HG02870 (cell line): ENCODE measurements at regions not wholly inside any gene's neighbourhood (a gene's known extent, or its start where the extent isn't known, plus 50 kb on each side); places are given as distances from the start of the nearest gene placed in this dataset.
"Not testable (repeated sequence)": the region's sequence is repeated elsewhere in the genome, so short reads cannot be mapped to it uniquely, and the experiment has no call there.

ENCODE experiments used
- ATAC-seq: cut with Tn5 transposase; IDR thresholded peaks from one replicate; pipeline ENCODE4 v1.9.1; 2021; ENCODE audit warnings: mild to moderate bottlenecking, moderate library complexity; ENCODE audit not compliant: unreplicated experiment

- ATAC-seq: no peak
Observed at GRCh38 chr6:8361259-8361658, 74.1 kb downstream of the SLC35B3 start.

- ATAC-seq: no peak
Observed at GRCh38 chr6:8352966-8353340, 82.4 kb downstream of the SLC35B3 start.

DNA sequence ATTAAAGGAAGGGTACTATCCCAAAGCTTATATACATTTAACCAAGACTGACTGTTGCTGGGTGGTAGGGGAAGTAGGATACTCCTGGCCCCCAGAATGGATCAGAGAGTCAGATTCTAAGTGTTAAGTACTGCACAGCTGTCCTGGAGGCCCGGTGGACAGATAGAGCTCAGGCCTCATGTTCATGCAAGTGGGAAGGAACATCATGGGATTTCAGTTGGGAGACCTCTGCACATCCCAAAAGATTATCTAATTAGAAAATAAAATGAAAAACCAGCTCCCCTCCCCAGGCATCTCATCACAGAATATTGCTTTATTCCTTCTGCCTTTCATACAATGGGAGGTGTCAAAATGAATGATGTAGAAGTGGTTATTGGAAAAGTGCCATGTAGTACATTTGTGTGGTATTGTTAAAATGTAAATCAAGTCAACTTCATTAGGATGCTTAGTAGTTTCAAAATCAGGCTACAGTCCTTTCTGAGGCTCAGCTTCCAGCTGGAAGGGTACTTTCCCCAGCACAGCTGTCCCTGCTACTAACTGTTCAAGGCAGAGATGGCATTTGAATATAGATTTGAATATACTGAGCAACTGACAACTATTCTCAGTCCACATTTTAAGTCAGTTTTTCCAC, 82.9 kb downstream of the SLC35B3 start:
- ATAC-seq: no peak

GRCh38 chr6:8343600-8343999, 91.7 kb downstream of the SLC35B3 start:
- no peak for ATAC-seq

DNA sequence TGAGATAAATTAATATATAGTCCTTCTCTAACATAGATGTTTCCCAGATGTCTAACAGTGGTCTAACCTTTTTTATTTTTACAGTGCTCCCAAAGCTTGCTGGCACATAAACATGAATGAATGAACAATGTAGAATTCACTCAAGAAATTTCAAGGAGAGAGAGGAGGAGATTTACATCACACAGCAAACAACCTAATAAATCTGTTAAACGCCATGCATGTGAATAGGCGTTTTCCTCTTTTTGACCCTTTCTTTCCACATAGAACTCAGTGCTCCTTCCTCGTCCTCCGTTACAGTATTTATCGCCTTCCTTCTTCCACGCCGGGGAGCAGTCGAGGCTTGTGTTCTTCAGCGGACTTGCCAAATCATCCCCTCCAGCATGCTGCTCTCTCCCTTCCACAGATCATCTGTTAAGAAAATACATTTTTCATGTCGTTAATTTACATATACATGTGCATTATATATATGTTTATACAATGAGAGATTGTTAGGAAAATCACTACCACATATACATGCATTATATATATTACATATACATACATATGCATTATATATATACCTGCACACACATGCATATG, 93.0 kb downstream of the SLC35B3 start:
- no peak for ATAC-seq

GRCh38 chr6:8337147-8337546, 98.2 kb downstream of the SLC35B3 start:
- no peak for ATAC-seq

- no peak for ATAC-seq
Observed at GRCh38 chr6:8336406-8337057, 98.8 kb downstream of the SLC35B3 start.

- ATAC-seq: no peak
Observed at GRCh38 chr6:8335896-8336295, 99.4 kb downstream of the SLC35B3 start.

GRCh38 chr6:8335381-8335780, 100.0 kb downstream of the SLC35B3 start:
- no peak for ATAC-seq

DNA sequence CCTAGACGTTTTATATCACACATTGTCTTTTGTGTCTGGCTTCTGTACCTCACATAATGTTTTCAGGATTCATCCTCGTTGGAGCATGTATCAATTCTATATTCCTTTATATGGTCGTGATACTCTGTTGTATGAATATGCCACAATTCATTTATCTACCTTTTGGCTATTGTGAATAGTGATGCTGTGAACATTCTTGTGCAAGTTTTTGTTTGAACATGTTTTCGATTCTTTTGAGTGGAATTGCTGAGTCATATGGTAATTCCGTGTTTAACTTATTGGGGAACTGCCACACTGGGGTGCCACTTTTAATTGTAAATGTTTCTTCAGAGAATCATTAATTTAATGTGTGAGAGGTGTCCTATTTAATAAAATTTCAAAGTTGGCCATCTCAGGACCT, 101.2 kb downstream of the SLC35B3 start:
- ATAC-seq: no peak

DNA sequence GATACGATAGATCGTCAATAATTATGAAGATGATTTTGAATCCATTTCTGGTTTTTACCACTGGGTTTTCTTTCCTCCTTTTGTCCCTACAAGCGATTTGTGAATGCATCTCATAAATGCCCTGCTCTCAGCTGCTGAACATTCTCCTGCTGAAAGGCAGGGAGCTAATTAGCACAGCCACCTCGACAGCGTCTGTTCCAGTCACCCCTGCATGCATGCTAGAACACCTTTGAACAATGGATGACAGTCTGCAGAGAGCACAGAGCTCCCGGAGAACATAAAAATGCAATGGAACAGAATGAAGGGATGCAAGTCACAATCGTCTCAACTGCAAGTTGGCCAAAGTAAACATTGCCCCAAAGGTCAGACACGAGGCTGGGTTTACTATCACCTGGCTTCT, 105.8 kb downstream of the SLC35B3 start:
- ATAC-seq: no peak

GRCh38 chr6:8325743-8326142, 109.6 kb downstream of the SLC35B3 start:
- no peak for ATAC-seq

DNA sequence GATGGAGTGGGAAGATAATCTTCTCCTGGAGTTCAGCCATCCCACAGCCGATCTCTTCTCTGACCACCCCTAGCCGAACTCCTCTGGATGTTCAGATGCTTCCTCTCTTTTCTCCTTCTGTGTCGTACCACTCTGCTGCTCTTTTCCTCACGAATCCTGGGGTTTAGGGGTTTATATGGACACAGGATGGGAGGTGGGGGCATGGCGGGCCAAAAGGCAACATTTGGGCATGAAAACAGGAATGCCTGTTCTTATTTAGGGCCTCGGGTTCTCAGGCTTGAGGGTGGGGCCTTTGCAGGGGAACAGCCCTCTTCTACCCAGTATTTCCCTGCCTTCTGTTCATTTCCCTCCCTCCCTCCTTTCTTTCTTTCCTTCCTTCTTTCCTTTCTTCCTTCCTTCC, 112.7 kb downstream of the SLC35B3 start:
- no peak for ATAC-seq

DNA sequence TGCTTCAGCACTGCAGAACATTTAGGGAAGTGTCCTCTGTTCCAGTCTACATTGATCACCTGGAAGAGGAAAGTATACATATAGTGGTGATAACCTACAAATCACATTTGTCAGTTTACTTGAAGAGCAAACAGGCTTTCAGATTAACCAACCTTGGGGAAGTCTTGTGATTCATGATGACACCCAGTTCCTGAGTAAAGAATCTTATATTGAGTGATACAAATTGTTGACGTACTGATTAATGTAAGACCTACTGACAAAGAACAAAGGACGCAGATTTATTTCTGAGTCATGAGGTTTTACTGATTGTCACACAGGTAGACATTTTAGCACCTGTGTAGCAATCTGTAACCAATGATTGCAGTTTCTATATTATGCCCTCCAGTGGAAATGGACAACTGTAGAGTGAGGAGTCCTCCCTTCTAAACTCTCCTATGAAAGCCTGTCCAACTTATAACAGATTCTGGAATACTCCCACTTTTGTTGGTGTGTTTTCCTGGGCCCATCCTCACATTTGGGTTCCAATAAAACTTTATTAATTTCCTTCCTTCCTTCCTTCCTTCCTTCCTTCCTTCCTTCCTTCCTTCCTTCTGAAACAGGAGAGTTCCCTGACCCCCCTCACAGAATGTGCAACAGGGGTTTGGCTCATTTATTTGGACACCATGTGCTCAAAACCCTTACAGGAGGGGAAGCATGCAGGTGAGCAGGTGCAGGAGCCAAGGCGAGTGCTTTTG, 113.5 kb downstream of the SLC35B3 start:
- no peak for ATAC-seq

DNA sequence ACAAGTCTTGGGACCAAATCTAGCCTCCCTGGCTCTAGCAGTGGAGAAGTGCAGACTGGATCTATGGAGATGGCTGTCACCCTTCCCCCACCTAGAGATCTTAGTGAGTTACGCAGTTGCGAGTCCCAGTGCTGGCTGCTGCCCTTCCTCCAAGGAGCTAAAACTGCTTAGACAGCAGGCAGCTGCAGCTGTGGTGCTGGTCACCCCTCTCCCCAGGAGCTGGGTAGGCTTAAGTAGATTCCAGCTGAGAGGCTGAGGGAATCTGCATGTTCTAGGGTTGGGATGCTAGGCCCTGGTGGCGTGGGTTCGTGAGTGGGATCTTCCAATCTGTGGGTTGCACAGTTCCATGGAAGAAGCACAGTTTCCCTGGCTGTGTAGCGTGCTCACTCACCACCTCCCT, 120.2 kb downstream of the SLC35B3 start:
- no peak for ATAC-seq

DNA sequence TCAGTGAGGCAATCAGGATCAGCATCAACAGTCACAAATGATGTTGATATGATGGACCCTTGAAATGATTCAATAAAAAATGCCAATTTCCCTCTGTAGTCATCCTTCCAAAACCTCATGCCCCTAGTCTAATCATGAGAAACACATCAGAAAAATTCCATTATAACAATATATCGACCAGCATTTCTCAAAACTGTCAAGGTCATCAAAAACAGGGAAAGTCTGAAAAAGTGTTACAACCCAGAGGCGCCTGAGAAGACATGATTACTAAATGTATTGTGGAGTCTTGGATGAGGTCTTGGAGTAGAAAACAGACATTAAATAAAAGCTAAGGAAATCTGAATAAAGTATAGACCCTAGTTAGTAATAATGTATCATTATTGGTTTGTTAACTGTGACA, 133.8 kb downstream of the SLC35B3 start:
- ATAC-seq: no peak

DNA sequence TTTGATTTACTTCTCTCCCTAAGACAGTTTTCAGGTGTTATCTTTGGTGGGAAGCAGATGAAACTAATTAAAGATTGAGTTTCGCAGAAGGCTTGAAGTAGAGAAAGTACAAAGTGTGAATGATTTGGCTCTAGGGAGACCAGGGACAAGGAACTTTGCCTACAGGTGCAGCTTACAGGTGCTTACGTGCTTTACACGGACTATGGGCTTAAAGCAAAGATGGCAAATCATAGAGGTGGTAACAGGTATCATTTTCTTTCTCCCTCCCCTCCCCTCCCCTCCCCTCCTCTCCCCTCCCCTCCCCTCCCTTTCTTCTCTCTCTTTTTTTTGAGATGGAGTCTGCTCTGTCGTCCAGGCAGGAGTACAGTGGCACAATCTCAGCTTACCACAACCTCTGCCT, 136.3 kb downstream of the SLC35B3 start:
- ATAC-seq: no peak

GRCh38 chr6:8282946-8283345, 152.4 kb downstream of the SLC35B3 start:
- ATAC-seq: not testable (repeated sequence)

- no peak for ATAC-seq
Observed at GRCh38 chr6:8282380-8282779, 153.0 kb downstream of the SLC35B3 start.

DNA sequence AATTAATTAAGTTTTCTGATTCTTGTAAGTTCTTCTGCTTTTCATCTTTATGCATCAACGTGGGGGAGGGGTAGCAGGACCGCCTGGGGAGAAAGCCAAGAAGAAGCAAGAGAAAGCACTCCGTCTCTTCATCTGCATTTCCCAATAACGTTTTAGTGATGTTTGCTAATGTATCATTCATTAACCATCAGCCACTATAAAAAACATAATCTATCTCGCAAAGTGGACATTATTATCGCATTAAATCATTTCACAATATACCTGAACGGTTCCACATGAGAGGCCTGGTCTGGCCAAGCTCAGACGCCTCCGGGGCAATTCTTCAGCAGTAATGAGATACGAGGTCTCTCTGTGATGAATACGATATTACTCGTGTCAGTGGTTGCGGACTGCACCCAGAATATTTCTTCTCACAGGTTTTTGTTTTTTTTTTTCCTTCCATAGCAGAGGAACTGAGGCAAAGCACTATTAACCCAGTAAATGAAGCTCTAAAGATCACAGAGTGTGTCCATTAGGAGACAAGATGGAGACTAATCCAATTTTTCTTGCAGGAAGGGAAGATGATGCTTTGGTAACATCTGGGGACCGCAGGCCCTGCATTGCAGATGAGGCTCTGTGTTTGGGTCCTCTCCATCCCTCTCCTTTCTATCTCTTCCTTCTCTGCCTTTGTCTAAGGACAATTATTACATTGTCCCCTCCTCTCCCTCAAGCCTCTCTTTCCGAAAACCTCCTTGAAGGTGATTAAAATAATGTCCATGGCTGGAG, 156.1 kb downstream of the SLC35B3 start:
- ATAC-seq: no peak

GRCh38 chr6:8278562-8278961, 156.8 kb downstream of the SLC35B3 start:
- ATAC-seq: no peak
